Esophagus muscularis mucosa (tissue), 4 donors: ENCODE measurements at regions not wholly inside any gene's neighbourhood (a gene's known extent, or its start where the extent isn't known, plus 50 kb on each side); places are given as distances from the start of the nearest gene placed in this dataset.
"Not testable (repeated sequence)": the region's sequence is repeated elsewhere in the genome, so short reads cannot be mapped to it uniquely, and the experiment has no call there.

Experiments
- DNase-seq: peaks from one replicate; pipeline ENCODE4 v3.0.0-alpha.2; 2017; ENCODE audit errors: extremely low spot score
- H3K27ac ChIP-seq, 4 donors: fragments of 200-600 bp; sonication (generic); replicated peaks in 1 of 4; 1 replicate in 3 of 4; 2 replicates in 1 of 4; pipeline ENCODE4 v1.5.1; 2016 to 2019; ENCODE audit warnings: mild to moderate bottlenecking in 1 of 4
- H3K27me3 ChIP-seq, 4 donors: fragments of 200-600 bp; sonication (generic); one replicate each; pipeline versions ENCODE4 v1.5.1 to v1.6.0; 2016 to 2019
- H3K36me3 ChIP-seq, 4 donors: fragments of 200-600 bp; sonication (generic); one replicate each; pipeline ENCODE4 v1.5.1; 2016 to 2019
- H3K4me1 ChIP-seq, 4 donors: fragments of 200-600 bp; sonication (generic); one replicate each; pipeline ENCODE4 v1.5.1; 2016 to 2019
- H3K4me3 ChIP-seq, 4 donors: fragments of 200-600 bp; sonication (generic); 1 replicate in 2 of 4; 2 replicates in 2 of 4; pipeline ENCODE4 v1.5.1; 2016 to 2019; ENCODE audit warnings: mild to moderate bottlenecking in 4 of 4, moderate library complexity in 1 of 4
- H3K9me3 ChIP-seq, 4 donors: fragments of 200-600 bp; sonication (generic); 1 replicate in 3 of 4; 2 replicates in 1 of 4; pipeline ENCODE4 v1.5.1; 2016 to 2019
- CTCF ChIP-seq, 3 experiments: fragments of 200-600 bp in 2 of 3; fragments of 450-650 bp in 1 of 3; sonication (generic) in 2 of 3; IDR thresholded peaks; one replicate each; pipeline ENCODE4 v1.5.1; 2017 to 2019; ENCODE audit warnings: antibody characterized with exemption in 3 of 3, mild to moderate bottlenecking in 2 of 3, moderate library complexity in 1 of 3
- EP300 ChIP-seq: sonication (generic); formaldehyde crosslinking; IDR thresholded peaks from one replicate; pipeline ENCODE4 v1.6.1; 2017; ENCODE audit warnings: antibody characterized with exemption
- POLR2A ChIP-seq: fragments of 450-650 bp; IDR thresholded peaks from one replicate; pipeline ENCODE4 v1.6.1; 2017; ENCODE audit warnings: antibody characterized with exemption, moderate library complexity, mild to moderate bottlenecking, low read depth
- POLR2AphosphoS5 ChIP-seq, 2 donors: sonication (generic); formaldehyde crosslinking; IDR thresholded peaks; one replicate each; pipeline ENCODE4 v1.6.1; 2017; ENCODE audit warnings: antibody characterized with exemption in 2 of 2
- WGBS: methylation state at CpG from one replicate; pipeline ENCODE4 v1.1.5; 2018; 5-methylcytosine and 5-hydroxymethylcytosine counted together
- intact Hi-C: fragments of 100-400 bp; cut with DNase I; formaldehyde crosslinking; loops from one replicate; pipeline ENCODE4 v1.15.1; 2023

GRCh38 chr6:2575236-2575635 lies 175.5 kb downstream of the MYLK4 start:
- Histone ChIP-seq H3K9me3 (no peaks in the 10 kb centered on the region), H3K4me3 (no peak overlapping the region), H3K27ac (no peak overlapping the region), H3K4me1 (peaks cover 0 to 17% (median 6%) of the 10 kb centered on the region in 4 donors), H3K27me3 (no peaks in the 10 kb centered on the region), H3K36me3 (no peaks in the 10 kb centered on the region)
- 69% methylated on average over 5 of the region's 5 CpGs for WGBS
- intact Hi-C loops, result no loop called here
- no peak for DNase-seq
- TF ChIP-seq POLR2AphosphoS5 (IDR thresholded peaks at IDR 0.05), result no peak
- TF ChIP-seq EP300, result no peak
- TF ChIP-seq CTCF (IDR thresholded peaks at IDR 0.05), result no peak
- no peak for TF ChIP-seq POLR2A

- H3K27ac ChIP-seq, H3K27me3 ChIP-seq, H3K4me3 ChIP-seq, H3K36me3 ChIP-seq, H3K4me1 ChIP-seq, intact Hi-C loops, H3K9me3 ChIP-seq: not testable (repeated sequence)
- peak; percentile 37 for DNase-seq
- 100% methylated on average over 1 of the region's 1 CpG for WGBS
Measured at GRCh38 chr6:2569420-2569819, 181.3 kb downstream of the MYLK4 start.

GRCh38 chr6:2566048-2566447 lies 184.7 kb downstream of the MYLK4 start:
- intact Hi-C loops, result no loop called here
- H3K27me3 ChIP-seq, result no peaks in the 10 kb centered on the region
- H3K36me3 ChIP-seq, result no peaks in the 10 kb centered on the region
- H3K4me3 ChIP-seq, result no peak overlapping the region
- H3K9me3 ChIP-seq, result no peaks in the 10 kb centered on the region
- peaks cover 0 to 15% (median 12%) of the 10 kb centered on the region in 4 donors for H3K4me1 ChIP-seq
- H3K27ac ChIP-seq, result no peak overlapping the region
- no peak for DNase-seq
- no peak for TF ChIP-seq EP300
- no peak for TF ChIP-seq POLR2AphosphoS5 (IDR thresholded peaks at IDR 0.05)
- TF ChIP-seq POLR2A, result no peak
- TF ChIP-seq CTCF (IDR thresholded peaks at IDR 0.05), result no peak
- WGBS, result 100% methylated on average over 1 of the region's 1 CpG

GRCh38 chr6:2565499-2565898 lies 185.2 kb downstream of the MYLK4 start:
- DNase-seq, result peak; percentile 21
- H3K9me3 ChIP-seq, result no peaks in the 10 kb centered on the region
- 61% methylated on average over 5 of the region's 5 CpGs for WGBS
- H3K27ac ChIP-seq, result no peak overlapping the region
- no peak overlapping the region for H3K4me3 ChIP-seq
- H3K27me3 ChIP-seq, result no peaks in the 10 kb centered on the region
- intact Hi-C loops, result no loop called here
- TF ChIP-seq CTCF (IDR thresholded peaks at IDR 0.05) (no peak), EP300 (no peak), POLR2AphosphoS5 (IDR thresholded peaks at IDR 0.05) (no peak), POLR2A (no peak)
- H3K36me3 ChIP-seq, result no peaks in the 10 kb centered on the region
- H3K4me1 ChIP-seq, result peaks cover 0 to 15% (median 12%) of the 10 kb centered on the region in 4 donors

GRCh38 chr6:2563635-2564034 lies 187.1 kb downstream of the MYLK4 start:
- no peaks in the 10 kb centered on the region for H3K9me3 ChIP-seq
- H3K4me3 ChIP-seq, result no peak overlapping the region

More at GRCh38 chr6:2563635-2564034, 187.1 kb downstream of the MYLK4 start:
- Histone ChIP-seq H3K4me1 (peaks cover 0 to 15% (median 12%) of the 10 kb centered on the region in 4 donors), H3K27ac (peak overlapping the region in 1 of 4 donors; percentile 29), H3K36me3 (no peaks in the 10 kb centered on the region), H3K27me3 (no peaks in the 10 kb centered on the region)
- intact Hi-C loops, result no loop called here
- WGBS, result 35% methylated on average over 6 of the region's 6 CpGs
- no peak for DNase-seq
- TF ChIP-seq POLR2AphosphoS5 (IDR thresholded peaks at IDR 0.05), result no peak
- TF ChIP-seq POLR2A, result no peak
- no peak for TF ChIP-seq CTCF (IDR thresholded peaks at IDR 0.05)
- TF ChIP-seq EP300, result no peak
